NCI-H1694 treated with DMSO at 0.1 percent for 48 hours (cell line): ENCODE measurements at regions not wholly inside any gene's neighbourhood (a gene's known extent, or its start where the extent isn't known, plus 50 kb on each side); places are given as distances from the start of the nearest gene placed in this dataset.

Source experiments
- DNase-seq: peaks from one replicate; lab custom pipeline; 2025; lab: John Stamatoyannopoulos, UW

DNA sequence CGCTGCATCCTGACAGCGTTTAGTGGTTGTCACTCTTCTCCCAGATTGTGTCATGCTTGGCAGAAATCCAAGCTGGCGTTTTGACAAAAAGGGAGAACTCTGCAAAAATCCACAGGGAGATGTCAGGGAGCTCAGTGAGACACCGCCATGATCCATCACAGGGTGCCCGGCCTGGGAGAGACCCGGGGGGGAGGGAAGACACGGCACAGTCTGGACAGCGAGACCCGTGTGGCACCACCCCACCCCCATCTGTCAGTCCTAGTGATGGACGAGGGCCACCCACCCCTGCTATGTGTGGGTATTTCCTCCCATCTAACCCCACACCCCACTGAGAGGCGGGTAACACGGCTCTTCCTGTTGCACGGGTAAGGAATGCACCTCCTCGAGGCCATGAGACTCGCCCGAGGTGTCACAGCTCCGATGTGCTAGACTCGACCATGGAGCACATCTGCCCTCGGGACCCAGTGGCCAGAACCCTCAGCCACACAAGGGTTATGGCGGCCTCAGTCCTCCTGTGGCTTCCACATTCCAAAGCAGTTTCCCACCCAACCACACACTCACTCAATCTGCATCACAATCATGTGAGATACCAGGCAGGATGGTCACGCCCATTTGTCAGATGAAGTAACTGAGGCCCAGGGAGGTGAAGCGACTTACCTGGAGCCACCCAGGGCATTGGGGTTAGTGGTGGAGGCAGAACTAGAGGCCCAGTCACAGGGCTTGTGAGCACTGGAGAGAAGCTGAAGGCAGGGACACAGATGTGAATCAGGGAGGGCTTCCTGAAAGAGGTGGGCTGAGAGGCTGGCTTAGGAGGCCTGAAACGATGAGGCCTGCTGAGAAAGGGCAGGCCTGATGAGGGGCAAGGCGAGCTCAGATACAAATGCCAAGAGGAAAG, 688.5 kb downstream of the MATN1 start:
- DNase-seq: peak; percentile 67

DNA sequence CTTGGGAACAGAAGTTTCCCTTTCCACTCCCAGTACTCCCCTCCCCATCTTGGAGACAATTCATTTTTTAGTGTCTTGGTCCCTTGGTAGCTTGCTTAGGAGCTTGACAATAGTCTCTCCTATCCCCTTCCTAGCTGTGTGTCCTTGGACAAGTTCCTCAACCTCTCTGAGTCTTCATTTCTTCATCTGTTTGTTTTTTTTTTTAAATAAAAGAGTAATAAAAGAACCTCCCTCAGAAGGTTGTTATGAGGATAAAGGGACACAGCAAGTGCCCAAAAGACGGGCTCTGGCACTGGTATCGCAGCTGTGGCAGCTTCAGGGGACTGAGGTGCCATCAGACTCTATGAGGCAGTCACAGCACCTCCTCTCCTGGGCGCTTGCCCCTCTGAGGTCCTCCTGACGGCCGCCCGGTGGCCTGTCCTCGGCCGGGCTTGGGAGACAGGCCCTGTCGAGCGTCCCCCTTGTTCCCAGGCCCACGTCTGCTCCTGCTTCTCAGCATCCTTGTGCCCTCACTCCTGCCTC, 689.2 kb downstream of the MATN1 start:
- no peak for DNase-seq

DNA sequence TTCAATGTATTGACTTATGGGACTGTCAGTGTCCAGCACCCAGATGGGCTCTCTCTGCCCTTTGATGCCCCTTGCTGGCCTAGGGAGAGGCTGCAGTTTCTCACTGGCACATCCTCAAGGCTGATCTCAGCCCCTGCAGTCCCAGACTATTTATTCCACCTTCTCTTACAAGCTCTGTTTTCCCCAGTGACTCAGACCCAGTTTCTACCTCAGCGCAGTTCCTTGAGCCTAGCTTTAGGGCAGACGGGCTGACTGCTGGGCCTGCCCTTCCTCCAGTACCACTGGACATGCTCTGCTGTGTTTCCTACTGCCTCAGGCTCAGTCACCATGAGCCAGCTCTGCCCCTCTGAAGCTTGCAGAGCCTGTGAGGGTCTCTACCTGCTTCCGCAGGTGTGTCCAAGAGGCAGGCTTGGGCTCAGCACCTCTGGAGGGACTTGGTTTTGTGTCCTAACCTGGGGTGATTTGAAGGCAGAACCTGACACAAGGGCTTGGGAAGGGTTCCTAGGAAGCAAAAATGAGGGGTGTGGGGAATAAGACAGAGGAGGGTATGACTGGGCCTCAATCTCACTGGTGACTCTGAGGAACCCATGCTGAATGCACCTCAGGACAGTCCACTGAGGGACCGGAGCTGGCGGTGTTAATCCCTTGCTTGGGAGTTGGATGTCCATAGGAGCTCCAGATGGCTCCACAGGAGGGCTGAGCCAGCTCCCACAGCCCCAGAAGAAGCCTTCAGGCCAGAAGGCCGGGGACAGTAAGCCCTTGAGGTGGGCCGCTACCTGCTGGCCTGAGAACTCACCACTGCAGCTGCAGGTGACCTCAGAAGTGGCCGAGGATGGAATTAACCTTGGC, 689.9 kb downstream of the MATN1 start:
- DNase-seq: no peak

DNA sequence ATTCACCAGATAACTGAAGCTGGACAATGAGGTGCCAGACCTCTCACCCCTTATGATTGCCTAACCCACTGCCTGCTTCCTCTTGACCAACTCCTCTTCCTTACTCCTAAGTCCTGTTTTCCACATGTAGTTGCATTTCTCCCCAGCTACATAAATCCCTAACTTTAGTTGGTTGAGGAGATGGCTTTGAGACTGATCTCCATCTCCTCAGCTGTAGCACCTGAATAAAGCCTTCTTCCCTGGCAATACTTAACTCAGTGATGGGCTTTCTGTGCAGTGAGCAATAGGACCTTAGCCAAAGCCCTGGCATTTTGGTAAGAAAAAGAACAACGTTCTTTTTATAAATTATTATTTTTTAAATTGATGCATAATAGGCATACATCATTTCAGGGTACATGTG, 691.1 kb downstream of the MATN1 start:
- no peak for DNase-seq

DNA sequence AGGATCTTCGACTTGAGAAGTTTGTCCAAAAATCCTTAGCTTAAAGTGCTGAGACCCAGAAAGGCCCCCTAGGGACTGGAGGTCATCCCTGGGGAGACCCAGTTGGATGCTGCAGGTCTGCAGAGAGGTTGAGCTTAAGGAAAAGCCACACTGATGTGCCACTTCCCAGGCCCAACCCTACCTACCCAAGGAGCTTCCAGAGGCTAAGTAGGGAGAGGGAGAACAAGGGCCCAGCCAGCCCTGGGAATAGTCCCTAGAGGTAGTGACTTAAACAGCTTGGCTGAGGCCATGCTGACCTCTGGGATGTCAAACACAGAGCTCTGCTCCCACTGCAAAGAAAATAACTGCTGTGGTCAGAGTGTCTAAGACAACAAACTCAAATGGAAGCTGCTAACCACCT, 693.7 kb downstream of the MATN1 start:
- no peak for DNase-seq

DNA sequence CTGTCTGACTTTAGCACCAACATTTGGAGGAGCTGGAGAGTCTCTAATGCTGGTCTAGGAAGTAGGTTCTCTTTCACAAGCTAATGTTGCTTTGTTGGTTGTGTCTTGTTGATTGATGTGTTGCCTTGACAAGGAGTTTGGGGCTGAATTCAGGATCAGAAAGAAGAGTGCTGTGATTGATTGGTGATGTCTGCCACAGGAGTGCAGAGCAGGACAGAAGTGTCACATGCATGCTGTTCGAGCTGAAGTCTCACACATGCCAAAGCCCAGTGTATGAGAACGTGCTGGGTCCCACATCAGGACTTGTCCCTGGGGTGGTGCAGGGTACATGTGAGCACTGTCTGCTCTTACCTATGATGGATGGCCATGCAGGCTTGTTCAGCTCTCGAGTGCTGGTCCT, 694.4 kb downstream of the MATN1 start:
- DNase-seq: no peak

DNA sequence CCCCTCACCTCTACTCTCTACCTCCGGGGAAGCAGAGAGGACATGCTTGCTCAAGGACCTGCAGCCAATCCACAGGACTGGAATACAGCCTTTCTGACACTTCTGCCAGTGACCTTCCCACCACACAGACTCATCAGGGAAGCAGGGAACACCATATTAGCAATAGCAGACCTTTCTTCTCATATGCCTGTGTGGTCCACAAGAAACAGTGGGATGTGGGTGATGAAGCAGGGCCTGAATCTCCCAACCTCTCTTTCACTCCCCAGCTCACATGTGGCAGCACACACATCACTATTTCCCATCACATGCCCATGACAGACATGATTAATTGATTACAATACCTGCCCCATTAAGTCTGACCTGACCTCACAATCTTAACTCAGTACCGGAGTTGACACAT, 695.1 kb downstream of the MATN1 start:
- DNase-seq: no peak

DNA sequence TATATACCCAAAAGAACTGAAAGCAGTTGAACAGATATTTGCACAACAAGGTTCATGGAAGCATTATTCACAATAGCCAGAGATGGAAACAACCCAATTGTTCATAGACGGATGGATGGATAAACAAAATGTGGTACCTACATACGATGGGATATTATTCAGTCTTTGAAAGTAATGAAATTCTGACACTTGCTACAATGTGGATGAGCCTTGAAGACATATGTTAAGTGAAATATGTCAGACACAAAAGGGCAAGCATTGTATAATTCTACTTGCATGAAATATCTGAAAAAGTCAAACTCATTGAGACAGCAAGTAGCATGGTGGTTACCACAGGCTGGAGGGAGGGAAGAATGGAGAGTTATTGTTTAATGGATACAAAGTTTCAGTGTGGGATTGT, 696.1 kb downstream of the MATN1 start:
- no peak for DNase-seq

DNA sequence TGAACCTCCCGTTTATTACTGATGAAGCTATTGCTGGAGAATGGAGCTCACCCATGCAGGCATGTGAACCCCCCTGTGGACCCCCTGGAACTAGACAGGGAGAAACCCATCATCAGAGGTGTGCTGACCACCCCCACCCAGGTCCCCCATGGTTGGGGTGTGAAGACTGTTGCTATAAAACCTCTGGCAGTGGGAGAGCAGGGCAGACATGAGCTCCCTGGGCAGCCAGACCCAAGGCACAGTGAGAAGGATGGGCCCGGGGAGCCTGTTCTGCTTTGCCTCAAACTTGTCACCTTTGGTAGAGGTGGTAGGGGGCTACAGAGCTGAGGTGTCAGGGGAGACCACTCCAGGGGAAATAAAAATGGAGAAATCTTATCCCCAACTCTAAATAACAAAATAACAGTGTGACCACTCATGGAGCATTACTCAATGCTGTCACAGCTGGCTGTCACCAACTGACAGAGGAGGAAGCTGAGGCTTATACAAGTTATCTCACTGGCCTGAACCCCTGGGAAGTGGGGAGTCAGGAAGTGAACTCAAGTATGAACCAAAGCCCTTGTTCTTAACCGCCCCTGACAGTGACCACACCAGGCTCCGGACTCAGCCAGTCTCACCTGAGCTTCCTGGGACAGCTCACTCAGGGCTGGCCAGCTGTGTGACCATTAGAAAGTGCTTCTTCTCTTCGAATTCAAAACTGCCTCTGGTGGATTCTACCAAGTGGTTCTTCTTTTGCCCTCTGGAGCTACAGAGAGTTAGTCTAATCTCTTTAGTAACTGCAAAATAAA, 698.8 kb downstream of the MATN1 start:
- no peak for DNase-seq

DNA sequence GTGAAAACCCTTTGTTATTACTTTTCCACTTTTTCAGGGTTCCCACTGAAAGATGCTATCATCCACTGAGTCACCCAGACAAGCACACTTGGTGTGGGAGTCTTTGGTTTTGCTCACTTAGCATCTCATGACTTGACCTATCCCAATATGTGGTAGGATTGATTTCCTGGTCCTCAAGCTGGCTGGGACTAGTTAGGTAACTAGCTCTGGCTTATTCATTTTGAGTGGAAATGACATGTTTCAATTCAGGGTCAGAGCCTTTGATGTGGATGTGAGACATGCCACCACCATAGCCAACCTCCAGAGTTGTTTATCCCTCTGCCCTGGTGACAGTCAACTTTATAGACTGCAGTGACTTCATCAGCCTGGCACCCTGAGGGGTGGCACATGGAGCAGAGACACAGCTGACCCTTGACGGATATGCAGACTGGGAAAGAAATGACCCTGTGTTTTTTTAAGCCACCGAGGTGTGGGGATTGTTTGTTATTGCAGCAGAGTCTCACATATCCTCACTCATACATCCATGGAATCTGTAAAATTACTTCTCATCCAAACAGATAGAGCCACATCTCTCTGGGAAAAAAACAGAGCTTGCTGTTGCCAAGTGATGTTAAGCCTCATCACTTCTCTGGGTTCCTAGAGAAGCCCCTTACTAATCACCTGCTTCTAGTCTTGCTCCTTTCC, 699.9 kb downstream of the MATN1 start:
- DNase-seq: no peak

DNA sequence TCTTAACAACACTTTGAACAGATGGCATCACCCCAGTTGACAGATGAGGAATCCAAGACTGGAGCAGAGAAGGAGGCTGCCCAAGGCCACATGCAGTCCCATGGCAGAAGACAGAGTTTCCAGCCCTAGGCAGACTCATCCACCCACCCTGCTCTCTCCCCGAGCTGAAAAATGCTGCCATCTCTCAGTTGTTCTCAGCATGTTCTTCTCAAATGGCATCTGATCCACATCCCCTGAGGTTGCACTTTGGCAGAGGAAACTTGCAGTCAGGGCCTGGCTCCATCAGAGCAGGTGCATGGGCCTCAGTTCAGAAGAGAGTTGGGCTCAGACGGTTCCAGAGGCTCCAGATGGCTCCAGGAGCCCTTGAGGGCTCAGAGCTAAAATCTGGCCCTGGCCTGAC, 709.4 kb downstream of the MATN1 start:
- no peak for DNase-seq

DNA sequence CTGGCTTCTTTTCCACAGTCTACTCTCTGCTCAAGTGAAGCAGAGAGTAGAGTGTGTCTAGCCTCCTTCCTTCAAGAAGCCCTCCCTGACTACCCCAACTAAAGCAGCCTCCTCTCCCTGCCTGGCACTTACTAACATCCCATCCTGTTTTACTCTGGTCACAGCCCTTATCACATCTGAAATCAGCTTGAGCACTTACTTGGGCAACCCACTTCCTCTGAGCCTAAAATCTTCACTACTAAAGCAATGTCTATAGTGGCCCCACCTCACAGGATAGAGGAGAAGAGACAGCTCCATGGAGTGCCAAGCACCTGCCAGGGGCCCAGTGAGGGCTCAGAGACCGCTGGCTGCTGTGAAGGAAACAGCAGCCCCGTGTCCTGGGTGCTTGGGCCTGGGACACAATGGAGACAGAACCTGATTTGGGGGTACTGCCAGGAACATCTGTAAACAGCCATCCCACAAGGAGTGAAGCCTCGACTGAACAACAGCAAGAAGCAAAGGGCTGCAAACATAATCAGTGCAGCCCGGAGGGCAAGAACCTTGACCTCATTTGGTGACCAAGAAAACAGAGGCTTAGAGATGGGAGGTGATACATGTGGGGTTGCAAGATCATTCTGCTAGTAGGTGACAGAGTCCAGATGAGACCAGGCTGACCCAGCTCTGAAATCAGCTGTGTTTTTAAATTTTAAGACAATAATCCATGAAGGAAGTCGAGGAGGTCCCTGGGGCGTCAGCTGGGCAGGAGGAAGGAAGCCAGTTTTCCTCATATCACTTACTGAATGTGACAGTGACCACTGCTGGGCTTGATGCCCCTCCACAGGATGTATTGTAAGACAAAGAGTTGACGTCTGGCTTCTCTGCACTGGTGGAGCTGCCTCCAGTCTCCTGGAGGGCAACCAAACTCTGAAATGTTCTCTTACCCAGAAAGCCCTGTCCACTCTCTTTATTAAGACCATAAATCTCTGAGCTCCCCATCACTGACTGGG, 710.6 kb downstream of the MATN1 start:
- no peak for DNase-seq

DNA sequence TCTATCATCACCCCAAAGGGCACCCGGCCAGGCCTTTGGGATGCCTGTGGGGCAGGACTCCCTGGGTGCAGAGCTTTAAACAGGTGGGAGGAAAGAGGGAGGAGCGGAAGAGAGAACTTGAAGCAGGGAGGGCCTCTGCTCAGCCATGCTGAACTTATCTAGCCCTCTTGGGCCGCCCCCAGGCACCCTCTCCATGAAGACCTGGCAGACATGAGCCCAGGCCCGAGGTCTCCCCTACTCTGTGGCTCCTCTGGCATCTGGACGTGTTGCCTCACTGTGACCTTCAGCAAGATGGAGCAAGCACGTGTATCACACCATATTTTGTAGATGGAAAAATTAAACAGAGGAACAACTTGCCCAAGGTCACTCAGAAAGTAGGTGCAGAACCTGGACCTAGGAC, 711.4 kb downstream of the MATN1 start:
- no peak for DNase-seq

DNA sequence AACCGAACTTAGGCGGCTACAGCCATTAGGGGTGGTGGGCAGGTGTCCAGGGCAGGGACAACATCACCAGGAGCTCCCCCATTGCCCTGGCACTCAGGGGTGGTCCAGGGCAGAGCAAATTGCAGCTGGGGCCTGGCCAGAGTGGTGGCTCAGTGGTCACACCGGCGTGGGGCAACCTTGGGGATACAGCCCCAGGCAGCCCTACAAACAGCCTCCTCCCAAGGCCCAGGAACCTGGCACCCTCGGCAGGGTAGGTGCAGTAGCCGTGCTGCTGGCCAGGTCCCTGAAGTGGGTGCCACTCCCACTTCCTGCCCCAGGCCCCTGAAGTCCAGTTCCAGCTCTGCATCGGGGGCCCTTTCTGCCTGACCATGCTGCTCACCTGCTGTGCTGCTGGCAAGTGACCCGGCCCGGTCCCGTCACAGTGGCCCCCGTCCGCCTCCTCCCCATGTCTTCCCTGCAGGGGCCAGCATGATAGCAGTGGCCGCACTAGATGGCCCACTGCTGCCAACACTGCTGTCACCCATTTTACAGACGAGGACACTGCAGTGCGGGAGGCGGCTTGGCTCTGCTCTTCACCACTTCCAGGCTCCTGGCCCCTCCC, 712.8 kb downstream of the MATN1 start:
- DNase-seq: no peak

DNA sequence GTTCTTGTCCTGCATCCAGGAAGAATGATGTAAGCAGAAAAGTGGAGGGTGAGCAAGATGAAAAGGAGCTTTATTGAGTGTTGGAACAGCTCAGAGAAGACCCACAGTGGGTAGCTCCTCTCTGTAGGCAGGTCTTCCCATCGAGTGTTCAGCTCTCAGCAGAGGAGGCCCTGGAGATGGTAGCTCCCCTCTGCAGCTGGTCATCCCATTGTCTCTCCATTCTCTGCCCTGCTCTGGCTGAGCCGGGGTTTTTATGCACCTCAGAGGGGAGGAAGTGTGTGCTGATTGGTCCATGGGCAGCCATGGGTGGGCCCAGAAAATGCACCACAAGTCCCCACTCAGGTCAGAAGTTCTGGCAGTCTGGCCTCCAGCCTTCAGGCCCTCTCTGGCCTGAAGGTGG, 713.7 kb downstream of the MATN1 start:
- DNase-seq: no peak

DNA sequence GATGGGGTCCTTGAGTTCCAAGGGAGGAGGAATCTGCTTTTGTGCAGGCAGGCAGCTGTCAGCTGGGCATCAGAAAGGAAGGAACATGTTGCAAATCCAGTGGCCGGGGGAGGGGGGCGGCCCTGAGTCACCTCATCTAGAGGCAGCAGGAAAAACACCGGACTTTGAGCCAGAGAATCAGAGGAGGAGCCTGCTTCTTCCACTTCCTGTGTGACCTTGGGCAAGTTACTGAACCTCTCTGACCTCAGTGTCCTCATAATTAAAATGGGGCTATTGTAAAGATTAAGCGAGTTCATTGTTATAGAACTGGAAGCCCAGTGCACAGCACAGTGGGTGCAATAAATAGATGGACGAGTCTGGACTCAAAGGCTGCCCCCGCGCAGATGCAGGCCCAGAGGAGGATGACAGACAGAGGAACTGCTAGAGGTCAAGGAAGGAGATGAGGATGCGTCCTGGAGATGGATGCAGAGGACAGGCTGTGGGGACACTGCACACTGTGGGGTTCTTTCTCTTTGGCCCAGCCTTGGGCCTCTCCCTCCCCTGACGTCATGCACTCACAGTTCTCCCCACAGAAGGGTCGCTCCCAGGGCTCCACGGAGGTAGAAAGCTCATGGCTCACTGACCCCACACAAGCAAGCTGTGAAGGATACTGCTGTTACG, 714.3 kb downstream of the MATN1 start:
- DNase-seq: no peak

DNA sequence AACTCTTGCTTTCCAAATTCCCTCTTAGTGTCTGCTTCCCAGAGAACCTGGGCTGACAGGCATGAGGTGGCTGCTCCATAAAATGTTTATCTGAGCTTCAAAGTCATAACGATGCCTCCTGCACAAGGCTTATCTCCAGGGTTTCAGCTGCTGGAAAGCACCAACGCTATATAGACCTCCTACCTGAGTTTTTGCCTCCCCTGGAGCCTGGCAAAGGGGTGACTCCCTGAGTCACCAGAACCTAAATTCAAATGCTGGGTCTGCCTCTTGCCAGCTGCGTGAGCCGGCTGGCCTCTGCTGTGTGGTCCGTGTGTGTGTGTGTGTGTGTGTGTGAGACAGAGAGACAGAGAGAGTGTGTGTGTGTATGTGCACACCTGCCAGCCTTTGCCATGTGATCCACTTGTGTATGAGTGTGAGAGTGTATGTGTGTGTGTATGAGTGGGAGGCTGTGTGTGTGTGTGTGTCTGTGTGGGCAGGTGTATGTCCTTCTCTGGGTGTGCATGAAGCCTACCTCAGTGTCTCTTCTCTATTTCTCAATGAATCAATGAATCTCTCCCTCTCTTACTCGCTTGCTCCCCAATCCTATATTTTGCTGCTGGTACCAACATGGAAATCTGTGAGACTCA, 714.9 kb downstream of the MATN1 start:
- DNase-seq: no peak

DNA sequence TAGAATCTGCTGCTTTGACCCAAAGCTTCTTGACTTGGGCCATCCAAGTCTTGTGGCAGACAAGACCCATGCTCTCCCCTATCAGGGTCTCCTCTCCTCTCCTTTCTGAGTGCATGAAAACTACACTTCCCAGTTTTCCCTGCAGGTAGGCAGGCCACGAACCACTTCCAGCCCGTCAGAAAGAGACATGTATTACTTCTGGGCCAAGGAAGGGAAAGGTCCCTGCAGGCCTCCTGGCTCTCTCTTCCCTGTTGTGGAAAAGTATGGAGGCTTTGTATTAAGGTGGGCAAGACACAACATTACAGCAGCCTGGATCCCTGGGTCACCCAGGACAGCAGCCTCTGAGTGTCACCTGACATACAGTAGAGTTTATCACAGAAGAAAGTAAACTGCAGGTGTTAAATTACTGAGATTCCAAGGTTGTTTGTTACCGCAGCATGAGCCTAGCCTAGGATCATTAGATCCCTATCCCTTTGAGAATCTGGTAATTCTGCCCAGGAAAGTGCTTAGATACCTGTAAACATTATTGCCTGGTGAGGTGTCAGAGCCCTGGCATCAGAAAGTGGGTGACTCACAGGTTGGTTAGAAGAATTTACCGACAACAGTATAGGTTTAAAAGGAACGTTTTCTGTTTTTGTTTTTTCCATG, 717.3 kb downstream of the MATN1 start:
- no peak for DNase-seq

DNA sequence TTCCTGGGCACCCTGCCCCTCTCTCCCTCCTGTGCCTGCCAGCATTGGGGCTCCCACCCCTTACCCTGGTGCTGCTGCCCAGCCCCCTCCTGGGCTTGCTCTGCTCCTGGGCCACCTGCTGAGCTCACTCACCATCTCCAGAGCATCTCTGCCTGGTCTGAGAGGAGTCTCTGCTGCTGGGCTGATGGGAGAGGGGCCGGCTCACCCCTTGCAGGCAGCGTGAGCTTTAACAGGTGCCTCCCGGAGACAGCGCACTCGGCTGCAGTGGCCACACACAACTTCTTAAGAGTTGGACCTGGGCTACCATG, 721.7 kb downstream of the MATN1 start:
- DNase-seq: no peak
